ENCODE measurements at regions not wholly inside any gene's neighbourhood (a gene's known extent, or its start where the extent isn't known, plus 50 kb on each side); places are given as distances from the start of the nearest gene placed in this dataset.
"Not testable (repeated sequence)": the region's sequence is repeated elsewhere in the genome, so short reads cannot be mapped to it uniquely, and the experiment has no call there.

GRCh38 chr14:97120204-97120603 lies 323.0 kb downstream of the VRK1 start:
- WGBS, 2 donors = 82 to 88% methylated on average over 3 of the region's 3 CpGs
- TF ChIP-seq, protein P1, sequence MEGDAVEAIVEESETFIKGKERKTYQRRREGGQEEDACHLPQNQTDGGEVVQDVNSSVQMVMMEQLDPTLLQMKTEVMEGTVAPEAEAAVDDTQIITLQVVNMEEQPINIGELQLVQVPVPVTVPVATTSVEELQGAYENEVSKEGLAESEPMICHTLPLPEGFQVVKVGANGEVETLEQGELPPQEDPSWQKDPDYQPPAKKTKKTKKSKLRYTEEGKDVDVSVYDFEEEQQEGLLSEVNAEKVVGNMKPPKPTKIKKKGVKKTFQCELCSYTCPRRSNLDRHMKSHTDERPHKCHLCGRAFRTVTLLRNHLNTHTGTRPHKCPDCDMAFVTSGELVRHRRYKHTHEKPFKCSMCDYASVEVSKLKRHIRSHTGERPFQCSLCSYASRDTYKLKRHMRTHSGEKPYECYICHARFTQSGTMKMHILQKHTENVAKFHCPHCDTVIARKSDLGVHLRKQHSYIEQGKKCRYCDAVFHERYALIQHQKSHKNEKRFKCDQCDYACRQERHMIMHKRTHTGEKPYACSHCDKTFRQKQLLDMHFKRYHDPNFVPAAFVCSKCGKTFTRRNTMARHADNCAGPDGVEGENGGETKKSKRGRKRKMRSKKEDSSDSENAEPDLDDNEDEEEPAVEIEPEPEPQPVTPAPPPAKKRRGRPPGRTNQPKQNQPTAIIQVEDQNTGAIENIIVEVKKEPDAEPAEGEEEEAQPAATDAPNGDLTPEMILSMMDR (IDR thresholded peaks at IDR 0.05; ENCODE audit: control extremely low read depth, extremely low read depth) = no peak
- no peak for ATAC-seq (ENCODE audit: insufficient read depth, low FRiP score)

DNA sequence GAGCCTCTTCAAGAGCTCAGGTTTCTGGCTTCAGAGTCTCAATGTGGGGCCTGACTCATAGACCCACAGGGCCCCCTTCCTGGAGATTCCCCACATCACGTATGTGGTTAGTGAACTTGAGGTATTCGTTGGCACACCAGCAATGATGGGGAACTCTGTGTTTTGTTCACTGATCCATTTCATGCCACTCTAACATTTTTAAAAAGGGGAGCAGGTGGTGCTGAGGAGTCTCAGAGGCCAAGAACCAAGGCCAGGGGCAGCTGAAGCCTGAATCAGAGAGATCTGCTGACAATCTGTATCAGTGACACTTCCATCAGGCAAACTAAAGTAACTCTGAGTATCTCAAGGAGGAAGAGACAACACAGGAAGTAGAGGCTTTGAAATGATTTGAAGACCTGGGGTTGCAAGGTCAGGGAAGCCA lies 323.4 kb downstream of the VRK1 start:
- Histone ChIP-seq H3K4me1 (ENCODE audit: control insufficient read depth in 5 of 5, insufficient read depth in 5 of 5, low read length in 5 of 5) (no peaks in the 10 kb centered on the region), H3K4me3 (no peak overlapping the region), H3K9ac (ENCODE audit: insufficient read depth in 1 of 2, low read length in 2 of 2) (no peak overlapping the region), H3K27me3 (ENCODE audit: control insufficient read depth in 3 of 3, insufficient read depth in 3 of 3, low read length in 2 of 3) (peaks cover 0 to 2% (median 0%) of the 10 kb centered on the region in 3 donors), H3K36me3 (ENCODE audit: control insufficient read depth in 4 of 4, insufficient read depth in 4 of 4, low read length in 4 of 4) (no peaks in the 10 kb centered on the region), H3K27ac (ENCODE audit: low read depth in 1 of 2, low read length in 1 of 2) (no peak overlapping the region), H3K9me3 (ENCODE audit: control insufficient read depth in 4 of 4, insufficient read depth in 3 of 4, low read length in 3 of 4) (peaks cover 0 to 2% (median 0%) of the 10 kb centered on the region in 4 donors)
- TF ChIP-seq, protein P1 (IDR thresholded peaks at IDR 0.05; ENCODE audit: control extremely low read depth, extremely low read depth) = no peak
- WGBS, 2 donors = 59% methylated on average over 2 of the region's 2 CpGs
- ATAC-seq (ENCODE audit: insufficient read depth, low FRiP score) (no peak), DNase-seq (no peak)

More at GRCh38 chr14:97120204-97120603, 323.0 kb downstream of the VRK1 start:
- no peak overlapping the region for H3K4me3 ChIP-seq
- H3K36me3 ChIP-seq (ENCODE audit: control insufficient read depth in 4 of 4, insufficient read depth in 4 of 4, low read length in 4 of 4) = no peaks in the 10 kb centered on the region
- H3K27ac ChIP-seq (ENCODE audit: low read depth in 1 of 2, low read length in 1 of 2) = no peak overlapping the region
- no peak overlapping the region for H3K9ac ChIP-seq (ENCODE audit: insufficient read depth in 1 of 2, low read length in 2 of 2)
- no peaks in the 10 kb centered on the region for H3K4me1 ChIP-seq (ENCODE audit: control insufficient read depth in 5 of 5, insufficient read depth in 5 of 5, low read length in 5 of 5)
- H3K27me3 ChIP-seq (ENCODE audit: control insufficient read depth in 3 of 3, insufficient read depth in 3 of 3, low read length in 2 of 3) = peaks cover 0 to 2% (median 0%) of the 10 kb centered on the region in 3 donors
- peaks cover 0 to 2% (median 0%) of the 10 kb centered on the region in 4 donors for H3K9me3 ChIP-seq (ENCODE audit: control insufficient read depth in 4 of 4, insufficient read depth in 3 of 4, low read length in 3 of 4)
- DNase-seq = no peak

- TF ChIP-seq, protein P1 (IDR thresholded peaks at IDR 0.05; ENCODE audit: control extremely low read depth, extremely low read depth) = no peak
- no peak for ATAC-seq (ENCODE audit: insufficient read depth, low FRiP score)
- Histone ChIP-seq H3K4me3 (no peak overlapping the region), H3K4me1 (ENCODE audit: control insufficient read depth in 5 of 5, insufficient read depth in 5 of 5, low read length in 5 of 5) (no peaks in the 10 kb centered on the region), H3K9ac (ENCODE audit: insufficient read depth in 1 of 2, low read length in 2 of 2) (no peak overlapping the region), H3K36me3 (ENCODE audit: control insufficient read depth in 4 of 4, insufficient read depth in 4 of 4, low read length in 4 of 4) (no peaks in the 10 kb centered on the region), H3K9me3 (ENCODE audit: control insufficient read depth in 4 of 4, insufficient read depth in 3 of 4, low read length in 3 of 4) (no peaks in the 10 kb centered on the region), H3K27ac (ENCODE audit: low read depth in 1 of 2, low read length in 1 of 2) (no peak overlapping the region), H3K27me3 (ENCODE audit: control insufficient read depth in 3 of 3, insufficient read depth in 3 of 3, low read length in 2 of 3) (no peaks in the 10 kb centered on the region)
- 93 to 94% methylated on average over 2 of the region's 2 CpGs for WGBS, 2 donors
- DNase-seq = no peak
Measured at GRCh38 chr14:97129639-97130038, 332.5 kb downstream of the VRK1 start.

DNA sequence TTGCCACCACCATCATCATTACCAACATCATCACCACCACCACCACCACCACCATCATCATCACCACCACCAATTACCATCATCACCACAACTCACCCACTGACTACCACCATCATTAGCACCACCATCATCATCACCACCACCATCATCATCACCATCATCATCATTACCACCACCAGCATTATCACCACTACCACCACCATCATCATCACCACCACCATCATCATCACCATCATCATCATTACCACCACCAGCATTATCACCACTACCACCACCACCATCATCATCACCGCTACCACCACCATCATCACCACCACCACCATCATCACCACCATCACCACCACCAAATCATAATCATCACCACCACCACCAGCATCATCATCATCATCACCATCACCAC lies 338.7 kb downstream of the VRK1 start:
- 96 to 100% methylated on average over 1 of the region's 1 CpG for WGBS, 2 donors
- H3K27me3 ChIP-seq (ENCODE audit: control insufficient read depth in 3 of 3, insufficient read depth in 3 of 3, low read length in 2 of 3); H3K4me3 ChIP-seq; H3K9me3 ChIP-seq (ENCODE audit: control insufficient read depth in 4 of 4, insufficient read depth in 3 of 4, low read length in 3 of 4); DNase-seq; ATAC-seq (ENCODE audit: insufficient read depth, low FRiP score); H3K9ac ChIP-seq (ENCODE audit: insufficient read depth in 1 of 2, low read length in 2 of 2); H3K27ac ChIP-seq (ENCODE audit: low read depth in 1 of 2, low read length in 1 of 2); H3K36me3 ChIP-seq (ENCODE audit: control insufficient read depth in 4 of 4, insufficient read depth in 4 of 4, low read length in 4 of 4); H3K4me1 ChIP-seq (ENCODE audit: control insufficient read depth in 5 of 5, insufficient read depth in 5 of 5, low read length in 5 of 5): not testable (repeated sequence)

All from lung (tissue), 11 donors.